GM12891 (cell line): ENCODE measurements at regions not wholly inside any gene's neighbourhood (a gene's known extent, or its start where the extent isn't known, plus 50 kb on each side); places are given as distances from the start of the nearest gene placed in this dataset.

Experiments used
- POLR2A ChIP-seq: IDR thresholded peaks from 2 replicates; pipeline ENCODE4 v1.6.1; 2011; ENCODE audit warnings: low read depth, low read length, control low read depth
- POLR2AphosphoS5 ChIP-seq: IDR thresholded peaks from 2 replicates; pipeline ENCODE4 v1.6.1; 2011; ENCODE audit warnings: low read depth, low read length, control low read depth
- SPI1 ChIP-seq: IDR thresholded peaks from 2 replicates; pipeline ENCODE4 v1.6.1; 2011; ENCODE audit warnings: low read depth, low read length, control low read depth
- TAF1 ChIP-seq: IDR thresholded peaks from 2 replicates; pipeline ENCODE4 v1.6.1; 2011; ENCODE audit warnings: low read depth, low read length, control low read depth

GRCh38 chr6:160926281-160927276 is 65.0 kb upstream of the MAP3K4 start:
- TF ChIP-seq POLR2A (no peak), POLR2AphosphoS5 (no peak), TAF1 (no peak), SPI1 (no peak)
